Activated CD4-positive, alpha-beta T cell treated with anti-CD3 and anti-CD28 coated beads, Interleukin-2, amount 50 U/mL, for 24 hours (primary cell): ENCODE measurements at regions not wholly inside any gene's neighbourhood (a gene's known extent, or its start where the extent isn't known, plus 50 kb on each side); places are given as distances from the start of the nearest gene placed in this dataset.
A peak's percentile ranks its signal among the peaks of the same experiment; 100 is the strongest.
"Not testable (repeated sequence)": the region's sequence is repeated elsewhere in the genome, so short reads cannot be mapped to it uniquely, and the experiment has no call there.

ENCODE experiments used
- DNase-seq, 2 donors: peaks; one replicate each; pipeline ENCODE4 v3.0.0-alpha.2; 2020; ENCODE audit warnings: low read depth in 1 of 2, low spot score in 1 of 2

DNA sequence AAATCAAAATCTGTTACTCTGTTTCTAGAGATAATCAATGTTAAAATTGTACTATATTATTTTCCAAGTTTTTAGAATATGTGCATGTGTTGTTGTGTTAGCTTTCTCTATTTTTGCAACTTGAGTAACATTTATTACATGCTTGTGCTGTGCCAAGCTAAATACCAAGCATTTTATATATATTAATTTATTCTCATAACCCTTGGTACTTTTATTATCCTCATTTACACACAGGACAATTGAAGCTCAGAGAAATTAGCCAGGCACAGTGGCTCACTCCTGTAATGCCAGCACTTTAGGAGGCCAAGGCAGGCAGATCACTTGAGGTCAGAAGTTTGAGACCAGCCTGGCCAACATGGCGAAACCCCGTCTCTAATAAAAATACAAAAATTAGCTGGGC, 254.0 kb upstream of the DMRT1 start:
- DNase-seq, result no peak

DNA sequence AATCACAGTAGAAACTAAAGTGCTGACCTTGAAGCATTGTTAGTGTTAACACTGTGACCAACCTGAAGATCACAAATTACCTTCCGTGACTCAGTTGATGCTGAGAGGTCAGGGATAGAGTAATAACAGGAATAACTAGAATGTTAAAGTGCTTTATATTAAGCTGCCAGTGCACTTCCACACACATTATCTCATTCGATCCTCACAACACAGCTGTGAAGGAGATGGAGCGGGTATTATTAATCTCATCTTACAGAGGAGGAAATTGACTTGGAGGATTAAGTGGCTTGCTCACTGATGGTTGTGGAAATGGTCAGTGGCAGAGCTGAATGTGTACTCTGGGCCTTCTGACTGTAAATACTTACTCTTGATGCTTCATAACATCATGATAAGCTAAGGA, 252.5 kb upstream of the DMRT1 start:
- no peak for DNase-seq

DNA sequence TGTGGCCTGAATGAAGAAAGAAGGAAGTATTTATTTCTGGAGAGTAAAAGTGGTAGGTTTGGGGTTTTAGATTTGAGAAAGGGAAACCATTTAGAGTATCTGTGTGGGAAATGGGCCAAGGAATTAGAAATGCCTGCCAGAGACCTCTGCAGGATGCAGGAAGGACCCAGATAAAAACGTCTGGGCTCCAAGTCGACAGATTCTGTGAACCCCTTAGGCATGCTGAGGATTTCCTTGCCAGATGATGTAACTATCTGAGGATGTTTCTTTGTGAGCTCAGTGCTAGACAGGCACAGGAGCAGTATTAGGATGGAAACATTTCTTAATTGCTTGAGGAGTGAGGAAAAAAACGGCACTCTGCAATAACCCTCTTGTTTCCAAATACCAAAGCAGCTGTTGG, 251.8 kb upstream of the DMRT1 start:
- no peak for DNase-seq

DNA sequence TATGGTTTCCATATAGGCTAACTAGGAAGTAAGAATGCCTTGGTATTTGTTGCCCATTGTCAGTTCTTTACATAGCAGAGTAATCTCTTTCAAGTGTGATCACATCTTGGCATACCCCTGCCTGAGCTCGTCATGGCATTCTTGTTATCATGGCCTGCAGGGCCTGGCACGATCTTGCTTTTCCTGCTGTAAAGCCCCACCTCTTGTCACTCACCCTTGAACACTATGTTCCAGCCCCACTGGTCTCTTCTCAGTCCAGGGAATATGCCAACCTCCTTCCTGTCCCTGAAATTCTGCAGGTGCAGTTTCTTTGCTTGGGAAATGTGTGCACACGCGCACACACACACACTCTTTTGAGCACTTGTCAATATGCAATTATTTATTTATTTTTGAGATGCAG, 250.2 kb upstream of the DMRT1 start:
- DNase-seq, result no peak

DNA sequence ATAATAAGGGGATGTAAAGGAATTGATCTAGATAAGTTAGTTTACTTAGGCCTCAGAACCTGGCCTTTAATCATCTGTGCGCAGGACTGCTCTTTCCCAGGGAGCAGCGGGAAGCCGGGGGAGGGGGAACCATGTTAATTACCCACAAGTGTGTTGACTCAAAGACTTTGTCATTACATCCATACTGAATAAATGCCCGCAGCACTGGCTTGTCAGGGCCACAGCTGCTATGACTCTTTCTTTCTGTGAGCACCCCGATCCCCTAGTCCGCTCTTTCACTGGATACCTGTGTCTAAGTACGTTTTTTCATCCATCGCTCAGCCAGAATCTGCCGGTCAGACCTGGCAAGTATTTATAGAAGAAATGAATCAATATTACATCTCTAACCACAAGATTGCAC, 249.3 kb upstream of the DMRT1 start:
- DNase-seq, result no peak

DNA sequence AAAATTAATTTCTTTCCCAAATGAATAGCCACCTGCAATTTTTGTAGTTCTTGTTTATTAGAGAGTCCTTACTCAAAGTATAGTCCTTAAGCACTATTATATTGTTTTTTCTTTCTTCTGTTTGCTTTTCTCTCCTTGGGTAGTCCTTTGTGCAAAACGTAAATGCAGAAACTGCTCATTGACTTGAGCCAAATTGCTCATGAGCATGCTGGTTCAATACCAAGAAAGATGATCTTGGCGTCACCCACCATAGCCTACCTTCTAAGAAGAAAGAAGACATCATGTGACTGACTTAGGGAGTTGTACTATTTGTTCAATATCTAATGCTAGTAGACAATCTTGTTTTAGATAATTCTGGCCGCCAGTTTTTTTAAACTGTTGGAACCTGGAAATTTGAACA, 248.8 kb upstream of the DMRT1 start:
- DNase-seq, result no peak

DNA sequence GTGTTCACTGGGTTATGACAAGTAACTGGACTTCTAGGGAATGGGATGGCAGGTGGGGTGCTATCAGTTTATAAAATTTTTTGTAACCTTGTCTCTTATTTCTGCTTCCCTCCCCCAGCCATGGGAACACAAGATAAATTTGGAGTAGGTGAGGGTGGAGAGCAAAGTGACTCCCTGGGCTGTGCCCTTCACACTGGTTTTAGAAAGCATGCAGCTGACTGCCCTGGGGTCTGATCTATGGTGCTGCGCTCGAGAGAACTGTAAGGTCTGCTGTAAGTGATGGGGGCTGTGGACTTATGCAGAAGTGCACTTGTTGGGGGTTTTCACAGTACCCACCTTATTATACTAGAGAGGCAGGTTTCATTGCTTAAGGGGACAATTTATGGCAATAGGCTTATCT, 247.7 kb upstream of the DMRT1 start:
- no peak for DNase-seq

DNA sequence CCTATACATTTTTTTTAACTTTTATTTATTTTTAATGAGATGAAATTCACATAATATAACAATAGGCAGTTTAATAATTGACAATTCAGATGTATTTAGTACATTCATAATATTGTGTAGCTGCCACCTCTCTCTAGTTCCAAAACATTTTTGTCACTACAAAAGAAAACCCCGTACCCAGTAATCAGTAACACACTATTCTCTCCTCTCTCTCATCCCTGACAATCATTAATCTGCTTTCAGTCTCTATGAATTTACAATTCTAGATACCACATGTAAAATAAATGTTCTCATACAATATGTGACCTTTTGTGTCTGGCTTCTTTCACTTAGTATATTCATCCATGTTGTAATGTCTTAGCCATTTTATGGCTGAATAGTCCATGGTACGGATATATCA, 244.8 kb upstream of the DMRT1 start:
- DNase-seq, result no peak

DNA sequence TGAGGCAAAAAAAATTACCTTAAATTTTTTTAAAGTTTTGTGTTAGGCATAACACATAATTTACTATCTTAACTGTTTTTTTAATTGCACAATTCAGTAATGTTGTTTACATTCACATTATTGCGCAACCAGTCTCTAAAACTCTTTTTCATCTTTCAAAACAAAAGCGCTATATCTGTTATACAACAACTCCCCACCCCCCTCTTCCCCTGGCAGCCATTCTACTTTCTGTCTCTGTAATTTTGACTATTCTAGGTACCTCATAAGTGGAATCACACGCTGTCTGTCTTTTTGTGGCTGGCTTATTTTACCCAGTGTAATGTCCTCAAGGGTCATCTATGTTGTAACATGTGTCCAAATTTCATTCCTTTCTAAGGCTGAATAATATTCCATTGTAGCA, 241.5 kb upstream of the DMRT1 start:
- DNase-seq, result no peak

DNA sequence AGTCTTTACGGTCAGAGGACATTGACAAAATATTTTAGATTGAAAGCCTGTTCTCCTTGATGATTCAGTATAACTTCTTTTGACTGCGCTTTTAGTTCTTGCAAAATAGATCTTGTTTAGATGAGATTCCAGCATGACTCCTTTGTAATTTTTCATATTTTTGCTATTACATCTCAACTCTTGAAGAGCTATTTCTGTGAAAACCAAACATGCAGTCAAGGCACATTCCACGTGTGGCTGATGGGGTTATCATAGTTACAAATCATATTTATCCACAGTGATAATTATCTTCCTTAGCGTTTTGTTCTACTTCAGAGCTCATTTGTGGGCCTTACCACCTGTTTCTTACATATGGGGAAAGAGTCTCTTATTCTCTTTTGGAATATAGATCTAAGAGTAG, 238.8 kb upstream of the DMRT1 start:
- no peak for DNase-seq

DNA sequence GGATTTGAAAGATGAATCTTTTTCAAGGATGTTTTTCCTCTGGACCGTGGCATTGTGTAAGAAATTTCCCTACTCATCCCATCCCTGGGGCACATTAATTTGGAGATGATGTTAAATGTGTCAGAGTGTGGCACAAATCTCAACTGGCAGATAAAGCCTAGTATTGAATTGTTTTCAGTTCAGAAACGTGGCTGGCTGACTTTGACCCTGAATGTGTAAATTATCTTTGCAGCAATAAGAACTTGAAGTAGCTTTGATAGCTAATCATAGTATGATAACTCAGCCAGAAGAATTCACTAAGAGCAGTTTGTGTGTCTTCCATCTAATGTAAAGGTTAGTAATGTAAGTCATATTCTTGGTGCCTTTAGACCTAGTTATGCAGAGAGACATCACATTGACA, 238.4 kb upstream of the DMRT1 start:
- no peak for DNase-seq

DNA sequence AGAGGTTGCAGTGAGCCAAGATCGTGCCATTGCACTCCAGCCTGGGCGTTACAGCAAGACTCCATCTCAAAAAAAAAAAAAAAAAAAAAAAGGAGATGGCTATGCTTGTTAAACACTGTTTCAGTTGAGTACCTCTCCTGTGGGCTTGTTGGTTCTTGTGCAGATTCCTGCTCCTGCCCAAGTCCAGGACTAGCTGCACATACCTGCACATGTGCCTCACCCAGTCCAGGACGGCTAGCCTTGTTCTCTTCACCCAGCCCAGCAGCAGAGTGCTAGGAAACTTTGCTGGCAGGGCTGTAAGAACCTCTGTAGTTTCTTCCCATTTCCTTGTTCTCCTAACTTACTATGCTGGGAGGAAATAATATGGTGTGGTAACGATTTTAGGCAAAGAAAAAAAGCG, 234.1 kb upstream of the DMRT1 start:
- no peak for DNase-seq

DNA sequence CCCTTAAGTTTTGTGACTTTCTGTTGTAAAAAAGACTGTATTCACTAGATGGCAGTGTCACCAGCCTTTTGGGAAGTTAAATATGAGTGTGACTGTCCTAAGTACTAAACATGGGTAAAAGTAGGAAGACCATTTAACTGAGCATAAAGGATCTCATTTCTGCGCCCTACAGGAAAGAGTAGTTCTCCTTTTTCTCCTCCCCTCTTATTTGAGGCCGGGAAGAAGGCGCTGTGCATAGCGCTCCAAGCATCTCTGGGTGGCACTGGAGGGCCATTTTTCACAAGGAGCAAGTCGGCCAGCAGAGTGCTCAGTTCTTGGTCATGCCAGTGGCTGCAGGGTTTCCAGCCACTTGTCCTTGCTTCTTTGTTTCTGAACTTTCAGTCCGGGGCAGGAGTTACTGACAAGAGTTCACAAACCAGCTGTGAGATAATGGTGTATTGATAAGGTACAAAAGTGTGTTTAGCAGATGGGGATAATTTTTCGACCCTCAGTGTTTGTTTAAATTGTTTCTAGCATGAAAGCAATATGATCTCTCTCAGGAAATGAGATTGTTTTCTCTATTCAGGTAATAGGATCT, 227.6 kb upstream of the DMRT1 start:
- DNase-seq, result peak in 1 of 2 donors; percentile 2

DNA sequence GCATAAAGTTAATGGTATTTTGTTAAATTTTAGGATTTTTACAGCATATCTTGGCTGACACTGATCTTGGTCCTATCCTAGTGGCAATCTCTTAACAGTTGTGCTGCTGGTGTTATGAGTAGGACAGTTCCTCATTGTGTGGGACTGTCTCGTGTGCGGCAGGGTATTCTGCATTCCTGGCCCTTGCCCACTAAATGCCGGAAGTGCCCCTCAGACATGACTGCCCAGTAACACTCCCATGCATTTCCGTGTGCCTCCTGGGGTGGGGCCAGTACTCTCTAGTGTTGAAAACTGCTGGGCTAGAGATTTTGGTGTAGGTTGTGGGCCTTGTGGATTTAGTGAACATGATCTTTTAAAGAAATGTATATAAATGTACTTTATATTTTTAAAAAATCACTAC, 227.1 kb upstream of the DMRT1 start:
- DNase-seq, result no peak

DNA sequence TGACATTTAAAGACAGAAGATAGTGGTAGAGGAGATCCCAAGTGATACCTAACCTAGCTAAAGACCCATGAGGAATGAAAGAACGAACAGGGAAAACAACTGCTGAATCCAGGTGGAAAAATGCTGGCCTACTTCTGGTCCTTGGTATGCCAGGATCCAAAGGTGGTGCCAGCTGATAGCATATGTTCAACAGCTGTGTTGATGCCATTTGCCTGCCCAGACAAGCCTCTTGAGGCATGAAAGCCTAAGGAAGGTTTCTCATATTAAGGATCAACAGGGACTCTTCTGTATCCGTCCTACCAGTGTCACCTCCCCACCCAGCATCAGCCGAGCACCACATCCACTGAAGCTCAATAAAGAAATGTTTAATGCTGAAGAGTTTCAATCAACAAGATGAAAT, 225.7 kb upstream of the DMRT1 start:
- DNase-seq, result no peak

DNA sequence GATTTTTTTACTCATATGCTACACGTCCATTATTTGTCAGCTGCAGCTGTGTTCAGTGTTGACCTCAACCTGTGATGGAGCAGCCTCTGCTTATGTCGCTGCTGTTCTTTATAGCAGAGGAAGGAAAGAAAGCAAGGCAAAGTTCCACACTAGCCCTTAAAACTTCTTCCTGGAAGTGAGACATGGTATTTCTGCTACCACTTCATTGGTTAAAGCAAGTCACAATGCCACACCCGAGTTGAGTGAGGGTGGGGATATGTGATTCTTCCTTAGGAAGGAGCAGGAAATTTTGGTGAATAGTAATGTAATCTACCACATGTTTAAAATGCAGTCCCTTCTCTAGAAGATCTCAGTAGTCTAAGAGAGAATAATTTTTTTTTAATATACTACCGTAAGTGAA, 224.8 kb upstream of the DMRT1 start:
- no peak for DNase-seq

DNA sequence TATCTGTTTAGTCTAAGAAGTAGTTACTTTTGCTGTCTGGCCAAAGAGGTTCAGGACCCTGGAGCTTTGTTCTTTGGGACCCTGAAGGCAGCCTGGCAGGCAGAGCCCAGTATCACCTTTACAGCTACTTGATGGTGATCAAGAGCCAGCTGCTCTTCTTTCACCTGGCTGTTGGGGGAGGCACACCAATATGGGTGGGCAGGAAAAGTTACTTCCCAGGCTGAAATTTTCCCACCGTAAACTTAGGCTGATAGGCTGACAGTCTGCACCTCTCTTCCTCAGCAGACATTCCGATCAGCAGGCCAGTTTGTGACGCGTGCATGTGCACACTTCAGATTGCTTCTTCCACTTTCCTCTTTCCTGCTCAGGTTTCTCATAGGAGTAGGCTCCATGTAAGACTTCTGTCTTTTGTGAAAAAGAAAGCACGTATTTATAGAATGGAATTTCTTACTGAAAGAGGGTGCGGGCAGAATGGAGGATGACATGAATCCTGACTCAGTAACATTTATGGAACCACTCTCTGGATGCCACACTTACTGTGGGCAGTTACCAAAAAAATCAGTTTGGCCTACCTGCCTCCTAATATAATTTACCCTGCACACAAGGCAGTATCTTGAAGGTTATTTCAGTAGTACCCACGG, 223.9 kb upstream of the DMRT1 start:
- DNase-seq, result no peak

DNA sequence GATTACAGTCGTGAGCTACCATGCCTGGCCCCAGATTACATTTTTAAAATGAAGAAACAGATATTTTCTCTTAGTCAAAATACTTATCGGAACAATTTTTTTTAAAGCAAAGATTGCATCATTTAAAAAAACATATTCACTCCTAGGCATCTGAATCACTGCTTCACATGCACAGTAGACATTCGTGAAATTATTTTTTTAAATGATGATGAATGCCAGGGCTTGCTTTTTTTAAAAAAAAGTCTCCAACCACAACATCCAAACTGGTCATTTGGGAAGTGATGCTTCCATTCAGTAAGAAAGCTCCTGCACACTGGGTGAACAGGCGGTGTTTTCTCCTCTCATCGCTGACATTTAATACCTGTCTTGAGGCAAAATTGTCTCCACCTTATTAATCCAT, 223.0 kb upstream of the DMRT1 start:
- DNase-seq, result no peak

DNA sequence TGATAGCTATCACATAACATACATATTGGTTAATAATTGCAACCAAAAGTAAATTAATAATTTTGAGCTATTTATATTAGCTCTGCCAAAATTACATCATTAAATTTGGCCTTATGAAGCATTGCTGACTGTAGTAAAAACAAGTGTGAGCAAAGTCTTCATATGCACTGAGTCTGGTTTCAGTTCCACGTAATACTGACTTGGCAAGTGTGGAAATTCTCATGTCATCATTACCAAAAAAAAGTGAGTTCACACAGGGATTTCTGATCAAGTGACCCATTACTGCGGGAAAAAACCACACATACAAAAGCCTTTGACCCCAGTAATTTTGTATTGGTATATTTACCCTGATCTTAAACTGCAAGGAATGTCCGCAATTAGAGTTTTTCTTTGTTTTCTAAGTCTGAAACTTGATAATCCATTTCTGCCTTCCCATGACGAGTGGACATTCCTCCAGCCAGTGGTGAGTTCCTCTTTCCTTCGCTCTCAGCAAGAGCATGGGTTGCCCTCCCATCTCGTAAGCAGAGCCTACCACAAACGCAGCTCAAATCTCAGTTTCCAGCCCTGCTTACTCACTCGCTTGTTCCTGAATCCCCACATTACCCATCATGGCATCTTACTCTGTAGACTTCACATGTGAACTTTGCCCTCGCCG, 220.2 kb upstream of the DMRT1 start:
- DNase-seq, result no peak

DNA sequence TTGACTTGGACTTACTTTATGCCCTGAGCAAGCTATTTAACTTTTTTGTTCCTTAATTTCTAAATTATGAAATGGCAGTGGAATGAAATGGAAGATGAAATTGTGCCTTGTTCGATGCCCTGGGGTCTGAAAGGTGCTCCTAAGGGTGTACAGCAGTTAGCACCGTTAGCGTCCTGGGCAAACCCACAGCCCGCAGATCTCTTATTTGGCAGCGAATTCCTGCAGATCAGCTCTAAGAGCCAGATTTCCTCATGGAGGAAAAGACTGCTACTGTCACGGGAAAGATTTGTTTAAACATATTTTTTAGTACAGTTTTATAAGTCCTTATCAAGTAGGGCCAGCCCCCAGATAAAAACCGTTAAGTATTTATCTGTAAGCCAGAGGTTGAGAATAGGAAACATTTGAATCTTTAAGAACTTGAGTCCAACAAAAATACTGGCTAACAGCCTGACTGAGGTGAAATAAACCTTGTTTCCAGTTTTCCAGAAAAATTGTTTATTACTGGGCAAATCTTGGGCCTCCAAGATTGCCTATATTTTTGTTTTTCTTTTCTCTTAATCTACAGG, 216.5 kb upstream of the DMRT1 start:
- no peak for DNase-seq

DNA sequence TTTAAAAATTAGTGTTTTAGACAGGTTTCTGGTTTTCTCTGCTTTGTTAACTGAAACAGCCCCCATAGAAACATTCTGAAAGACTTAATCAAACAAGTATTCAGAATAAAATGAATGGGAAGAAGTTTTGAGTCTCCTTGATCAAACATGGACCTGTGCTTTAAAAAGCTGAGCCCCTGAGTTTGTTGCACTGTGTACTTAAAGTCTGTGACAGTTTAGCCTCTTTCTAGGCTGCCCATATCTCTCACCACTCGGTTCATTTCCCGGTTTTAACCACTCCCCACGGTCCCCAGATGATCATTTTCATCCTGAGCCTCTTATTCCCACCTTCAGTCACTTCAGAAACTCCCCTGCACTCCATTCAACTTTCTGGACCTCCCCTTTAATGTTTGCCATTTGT, 215.9 kb upstream of the DMRT1 start:
- DNase-seq, result no peak

DNA sequence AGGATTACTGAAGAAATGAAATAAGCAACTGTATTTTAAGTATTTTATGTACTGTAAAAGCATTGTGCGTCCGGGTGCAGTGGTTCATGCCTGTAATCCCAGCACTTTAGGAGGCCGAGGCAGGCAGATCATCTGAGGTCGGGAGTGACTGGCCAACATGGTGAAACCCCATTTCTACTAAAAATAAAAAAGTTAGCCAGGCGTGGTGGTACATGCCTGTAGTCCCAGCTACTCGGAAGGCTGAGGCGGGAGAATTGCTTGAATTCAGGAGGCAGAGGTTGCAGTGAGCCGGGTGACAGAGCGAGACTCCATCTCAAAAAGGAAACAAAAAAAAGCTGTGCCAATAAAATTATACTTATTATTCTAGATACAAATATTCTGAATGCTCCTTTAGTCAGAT, 215.4 kb upstream of the DMRT1 start:
- not testable (repeated sequence) for DNase-seq

DNA sequence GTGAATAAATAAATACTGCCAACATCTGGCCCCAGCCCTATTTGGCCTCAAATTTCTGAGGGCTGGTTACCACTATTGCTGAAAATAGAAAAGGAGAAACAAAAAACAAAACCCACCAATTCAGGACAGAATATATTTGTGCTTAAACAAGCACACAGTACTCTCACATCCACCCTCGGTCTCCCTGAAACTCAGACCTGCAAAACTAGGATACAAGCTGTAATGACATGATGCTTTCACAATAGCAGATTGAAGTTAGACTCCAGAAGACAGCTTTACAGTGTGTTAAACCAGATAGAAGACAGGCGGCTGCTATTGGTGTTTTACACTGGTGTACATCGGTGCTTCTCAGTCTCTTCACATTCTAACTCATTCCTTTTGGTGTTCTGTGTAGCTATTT, 214.9 kb upstream of the DMRT1 start:
- DNase-seq, result no peak
